Epidermal melanocyte (primary cell): ENCODE measurements at regions not wholly inside any gene's neighbourhood (a gene's known extent, or its start where the extent isn't known, plus 50 kb on each side); places are given as distances from the start of the nearest gene placed in this dataset.

Source experiments
- DNase-seq: peaks from one replicate; pipeline ENCODE4 v3.0.0; 2011; ENCODE audit warnings: low spot score; ENCODE audit not compliant: insufficient read length

GRCh38 chr6:138577151-138577915 is 78.0 kb upstream of the NHSL1 start:
- DNase-seq, result no peak

- DNase-seq, result no peak
Observed at GRCh38 chr6:138580040-138580439, 80.7 kb upstream of the NHSL1 start.

- no peak for DNase-seq
Observed at GRCh38 chr6:138580801-138581200, 81.5 kb upstream of the NHSL1 start.

- DNase-seq, result no peak
Observed at GRCh38 chr6:138582573-138582972, 83.3 kb upstream of the NHSL1 start.

GRCh38 chr6:138586638-138587037 is 87.3 kb upstream of the NHSL1 start:
- no peak for DNase-seq

- peak; percentile 77 for DNase-seq
Observed at GRCh38 chr6:138588805-138589434, 89.6 kb upstream of the NHSL1 start.

GRCh38 chr6:138590796-138591709 is 91.8 kb upstream of the NHSL1 start:
- DNase-seq, result peak; percentile 68

- no peak for DNase-seq
Observed at GRCh38 chr6:138592749-138593123, 93.4 kb upstream of the NHSL1 start.

- DNase-seq, result peak; percentile 63
Observed at GRCh38 chr6:138593124-138593877, 94.0 kb upstream of the NHSL1 start.

GRCh38 chr6:138593909-138594757 is 94.8 kb upstream of the NHSL1 start:
- no peak for DNase-seq

- no peak for DNase-seq
Observed at GRCh38 chr6:138594758-138595140, 95.5 kb upstream of the NHSL1 start.

- no peak for DNase-seq
Observed at GRCh38 chr6:138596126-138596525, 96.8 kb upstream of the NHSL1 start.

- DNase-seq, result no peak
Observed at GRCh38 chr6:138596591-138596990, 97.3 kb upstream of the NHSL1 start.

- no peak for DNase-seq
Observed at GRCh38 chr6:138597336-138597735, 98.0 kb upstream of the NHSL1 start.

GRCh38 chr6:138598562-138599173 is 99.4 kb upstream of the NHSL1 start:
- no peak for DNase-seq

GRCh38 chr6:138600261-138600660 is 101.0 kb upstream of the NHSL1 start:
- DNase-seq, result no peak

GRCh38 chr6:138600726-138601125 is 101.4 kb upstream of the NHSL1 start:
- DNase-seq, result no peak

GRCh38 chr6:138601128-138601527 is 101.8 kb upstream of the NHSL1 start:
- no peak for DNase-seq

GRCh38 chr6:138605958-138606357 is 106.7 kb upstream of the NHSL1 start:
- no peak for DNase-seq
